HAP-1 (cell line): ENCODE measurements at regions not wholly inside any gene's neighbourhood (a gene's known extent, or its start where the extent isn't known, plus 50 kb on each side); places are given as distances from the start of the nearest gene placed in this dataset.

Experiments
- DNase-seq, 2 experiments: peaks; one replicate each; pipeline ENCODE4 v3.0.0-alpha.2; 2016 to 2020; ENCODE audit warnings: low spot score in 2 of 2
- H3K27me3 ChIP-seq: fragments of 250-450 bp; sonication (Bioruptor Pico); 2 replicates; pipeline ENCODE4 v1.5.1; 2020; ENCODE audit warnings: low read depth, mild to moderate bottlenecking, moderate library complexity
- H3K36me3 ChIP-seq: fragments of 250-450 bp; sonication (Bioruptor Pico); replicated peaks from 2 replicates; pipeline ENCODE4 v1.5.1; 2020; ENCODE audit warnings: mild to moderate bottlenecking
- H3K4me1 ChIP-seq: fragments of 250-450 bp; sonication (Bioruptor Pico); 2 replicates; pipeline ENCODE4 v1.5.1; 2020; ENCODE audit warnings: mild to moderate bottlenecking
- H3K4me3 ChIP-seq: fragments of 250-450 bp; sonication (Bioruptor Pico); 2 replicates; pipeline ENCODE4 v1.5.1; 2020; ENCODE audit warnings: mild to moderate bottlenecking, moderate library complexity
- H3K9me3 ChIP-seq: fragments of 250-450 bp; sonication (Bioruptor Pico); 2 replicates; pipeline ENCODE4 v1.5.1; 2020; ENCODE audit warnings: mild to moderate bottlenecking, moderate library complexity
- in situ Hi-C: fragments of 300-500 bp; cut with MboI; formaldehyde crosslinking; loops from 3 replicates; pipeline ENCODE4 v1.14.3; 2020; ENCODE audit warnings: low sequenced_read_pairs, inconsistent platforms, mixed read lengths

DNA sequence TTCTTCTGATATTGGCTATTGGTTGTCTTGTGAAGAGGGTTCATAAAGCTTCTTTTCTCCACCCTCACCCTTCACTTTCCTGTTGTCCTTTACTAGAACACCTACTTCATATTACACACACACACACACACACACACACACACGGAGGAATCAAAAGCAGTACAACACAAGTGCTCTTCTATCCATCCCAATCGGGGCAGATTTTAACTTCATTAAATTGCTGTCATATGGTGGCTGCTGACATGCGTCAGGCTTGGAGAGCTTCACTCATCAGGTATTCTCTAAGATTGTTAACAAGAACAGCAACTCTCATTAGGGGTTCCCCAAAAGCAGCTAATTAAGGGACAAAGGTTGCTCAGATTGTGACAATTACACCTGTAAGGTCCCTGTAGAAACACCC, 239.1 kb upstream of the MEIS2 start:
- DNase-seq = no peak
- in situ Hi-C loops = no loop called here
- Histone ChIP-seq H3K36me3 (no peaks in the 10 kb centered on the region), H3K27me3 (no peaks in the 10 kb centered on the region), H3K4me1 (peaks cover 8% of the 10 kb centered on the region), H3K4me3 (no peak overlapping the region), H3K9me3 (no peaks in the 10 kb centered on the region)

DNA sequence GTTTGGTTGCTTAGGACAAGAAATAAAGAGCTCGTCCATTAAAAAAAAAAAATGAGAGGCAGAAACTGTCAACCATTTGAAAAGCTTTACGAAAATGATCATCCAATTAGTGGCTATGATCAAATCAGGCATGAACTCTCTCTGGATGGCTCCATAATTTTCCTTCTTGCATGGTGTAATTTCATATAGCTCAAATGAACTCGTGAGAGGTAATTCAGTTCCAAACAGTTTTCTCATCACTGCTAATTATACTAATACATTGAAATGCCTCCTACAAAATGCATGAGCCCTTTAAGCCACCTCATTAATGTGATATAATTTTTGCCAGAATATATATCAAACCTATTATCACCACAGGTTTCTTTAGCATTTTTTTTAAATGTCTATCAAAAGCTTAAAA, 239.5 kb upstream of the MEIS2 start:
- Histone ChIP-seq H3K9me3 (no peaks in the 10 kb centered on the region), H3K36me3 (no peaks in the 10 kb centered on the region), H3K4me1 (peaks cover 8% of the 10 kb centered on the region), H3K27me3 (no peaks in the 10 kb centered on the region), H3K4me3 (no peak overlapping the region)
- in situ Hi-C loops = no loop called here
- no peak for DNase-seq

DNA sequence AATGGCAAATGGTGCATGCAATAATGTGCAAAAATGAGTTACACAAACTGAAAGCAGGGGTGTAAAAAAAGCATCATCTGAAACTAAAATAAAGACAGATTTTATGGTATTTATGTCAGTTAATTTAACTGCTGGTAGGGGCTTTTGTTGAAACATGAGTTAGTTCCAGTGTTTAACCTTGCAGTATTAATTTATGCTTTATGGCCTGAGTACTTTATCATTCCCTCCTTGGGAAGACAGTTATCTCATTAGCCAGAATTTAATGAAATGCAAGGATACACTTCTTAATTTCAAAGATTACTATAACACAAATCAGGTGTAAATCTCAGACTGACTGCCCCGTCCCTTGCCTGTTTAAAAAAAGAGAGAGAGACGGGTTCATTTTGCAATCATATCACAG, 240.1 kb upstream of the MEIS2 start:
- Histone ChIP-seq H3K4me3 (no peak overlapping the region), H3K36me3 (no peaks in the 10 kb centered on the region), H3K9me3 (no peaks in the 10 kb centered on the region), H3K27me3 (no peaks in the 10 kb centered on the region), H3K4me1 (peaks cover 8% of the 10 kb centered on the region)
- in situ Hi-C loops = no loop called here
- DNase-seq = no peak

DNA sequence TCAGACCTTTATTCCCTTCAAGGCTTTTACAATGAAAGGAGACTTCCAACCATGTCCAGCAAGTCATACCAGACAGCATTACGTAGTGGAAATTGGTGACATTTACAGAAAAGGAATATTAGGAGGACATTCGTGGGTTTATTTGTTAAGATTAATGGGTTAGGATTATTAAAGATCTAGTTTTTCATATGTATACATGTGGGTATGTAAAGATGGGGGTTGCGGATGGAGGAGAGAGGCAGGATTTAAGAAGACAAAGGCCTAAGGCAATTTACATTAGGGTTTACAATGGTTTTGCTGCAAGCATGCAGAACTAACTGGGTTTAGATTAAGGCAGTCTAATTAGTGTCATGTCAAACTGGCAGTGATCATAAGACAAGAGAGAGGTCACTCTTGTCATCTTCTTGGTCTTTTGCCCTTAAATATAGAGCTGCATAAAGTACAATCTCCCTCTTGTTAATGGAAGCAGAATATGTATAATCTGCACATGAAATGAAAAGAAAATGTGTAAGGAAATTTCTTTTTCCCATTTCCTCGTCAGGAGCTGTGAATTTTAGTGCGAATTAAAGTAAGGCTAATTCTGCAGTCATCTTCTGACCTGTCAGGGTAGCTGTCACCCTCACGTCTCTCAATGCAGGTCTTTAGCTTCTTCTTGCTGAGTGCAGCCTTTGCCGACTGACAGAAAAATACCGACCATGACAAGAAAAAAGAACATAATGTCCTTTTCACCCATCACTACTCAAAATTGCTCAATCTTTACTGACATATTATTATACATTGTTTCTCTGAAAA, 258.9 kb upstream of the MEIS2 start:
- H3K36me3 ChIP-seq = no peaks in the 10 kb centered on the region
- in situ Hi-C loops = no loop called here
- H3K27me3 ChIP-seq = no peaks in the 10 kb centered on the region
- H3K4me1 ChIP-seq = peaks cover 52% of the 10 kb centered on the region
- DNase-seq = peak; percentile 47 to 86
- no peak overlapping the region for H3K4me3 ChIP-seq
- H3K9me3 ChIP-seq = no peaks in the 10 kb centered on the region

DNA sequence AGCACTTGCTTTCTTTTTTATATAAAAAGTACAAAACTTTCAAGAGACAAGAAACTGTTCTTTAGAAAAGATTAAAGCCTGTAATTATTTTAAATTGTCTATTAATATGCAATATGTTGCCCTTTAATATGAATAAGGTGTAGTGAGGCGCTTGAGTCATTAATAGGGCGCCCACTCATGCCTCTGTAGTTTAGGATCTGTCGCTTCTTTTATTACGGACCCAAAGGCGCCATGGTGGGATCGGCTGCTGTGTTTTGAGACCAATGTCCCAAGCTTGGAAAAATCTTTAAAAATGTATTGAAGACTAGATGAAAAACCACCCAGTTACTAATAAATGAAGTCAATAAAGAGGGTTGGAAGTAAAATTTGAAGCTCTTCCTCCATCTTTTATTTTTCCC, 259.5 kb upstream of the MEIS2 start:
- peaks cover 52% of the 10 kb centered on the region for H3K4me1 ChIP-seq
- in situ Hi-C loops = no loop called here

DNA sequence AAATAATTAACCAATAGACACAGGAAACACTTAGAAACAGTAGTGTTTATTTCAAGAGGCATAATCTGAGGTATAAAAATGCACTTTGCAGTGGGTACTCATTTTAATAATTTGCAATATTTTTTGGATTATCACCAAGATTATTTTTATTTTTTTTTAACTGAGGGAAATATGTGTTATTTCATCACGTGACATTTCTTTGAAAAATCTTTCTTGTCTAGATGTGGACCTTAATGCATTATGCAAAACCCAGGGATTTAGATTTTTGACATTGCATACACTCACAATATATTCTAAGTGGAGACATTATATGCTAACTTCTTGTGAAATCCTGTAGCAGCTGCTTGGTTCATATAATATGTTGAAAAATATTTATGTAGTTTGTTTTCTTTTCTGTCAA, 260.4 kb upstream of the MEIS2 start:
- Histone ChIP-seq H3K9me3 (no peaks in the 10 kb centered on the region), H3K36me3 (no peaks in the 10 kb centered on the region), H3K4me3 (no peak overlapping the region), H3K4me1 (peaks cover 52% of the 10 kb centered on the region), H3K27me3 (no peaks in the 10 kb centered on the region)
- in situ Hi-C loops = no loop called here
- no peak for DNase-seq

More for the DNA sequence above, 259.5 kb upstream of the MEIS2 start:
- Histone ChIP-seq H3K27me3 (no peaks in the 10 kb centered on the region), H3K9me3 (no peaks in the 10 kb centered on the region), H3K36me3 (no peaks in the 10 kb centered on the region), H3K4me3 (no peak overlapping the region)
- peak in 1 of 2 experiments; percentile 18 for DNase-seq

DNA sequence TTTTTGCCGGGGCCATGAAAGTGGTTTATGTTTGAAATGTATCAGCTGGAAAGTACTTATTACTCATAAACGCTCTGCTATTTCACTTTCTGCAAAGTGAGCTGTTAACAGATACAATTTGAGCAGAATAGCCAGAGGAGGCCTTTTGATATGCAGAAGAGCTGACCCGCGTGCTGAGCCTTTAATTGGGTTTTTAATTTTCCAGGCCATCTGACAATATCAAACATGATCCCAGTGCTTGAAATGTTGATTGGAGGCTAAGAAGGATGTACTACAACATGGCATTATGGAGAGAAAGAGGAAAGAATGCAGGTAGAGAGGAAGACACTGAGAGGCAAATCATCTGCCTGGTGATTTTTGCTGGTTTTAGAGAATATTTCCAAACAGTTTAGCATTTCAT, 261.3 kb upstream of the MEIS2 start:
- DNase-seq = peak; percentile 64 to 92
- H3K9me3 ChIP-seq = no peaks in the 10 kb centered on the region
- H3K4me3 ChIP-seq = no peak overlapping the region
- no peaks in the 10 kb centered on the region for H3K36me3 ChIP-seq
- H3K27me3 ChIP-seq = no peaks in the 10 kb centered on the region
- in situ Hi-C loops = no loop called here
- H3K4me1 ChIP-seq = peaks cover 52% of the 10 kb centered on the region

DNA sequence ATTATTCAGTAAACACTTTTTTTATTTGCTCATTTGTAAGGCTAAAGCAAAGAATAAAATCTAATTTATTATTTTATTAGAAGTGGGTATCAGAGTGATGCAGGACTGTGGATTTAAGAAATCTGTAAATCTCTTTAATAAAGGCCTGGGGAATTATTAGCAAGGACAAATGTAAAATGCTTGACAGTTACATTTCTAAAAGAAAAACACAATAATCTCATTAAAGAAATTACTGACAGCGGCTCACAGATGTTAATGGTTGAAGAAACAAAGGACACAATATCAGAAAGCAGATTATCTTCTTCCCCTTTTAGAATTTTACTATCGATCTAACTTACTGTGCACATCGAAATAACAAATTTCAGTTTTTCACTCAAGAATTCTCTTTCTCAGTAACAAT, 262.1 kb upstream of the MEIS2 start:
- no peaks in the 10 kb centered on the region for H3K36me3 ChIP-seq
- DNase-seq = peak in 1 of 2 experiments; percentile 12
- in situ Hi-C loops = no loop called here

DNA sequence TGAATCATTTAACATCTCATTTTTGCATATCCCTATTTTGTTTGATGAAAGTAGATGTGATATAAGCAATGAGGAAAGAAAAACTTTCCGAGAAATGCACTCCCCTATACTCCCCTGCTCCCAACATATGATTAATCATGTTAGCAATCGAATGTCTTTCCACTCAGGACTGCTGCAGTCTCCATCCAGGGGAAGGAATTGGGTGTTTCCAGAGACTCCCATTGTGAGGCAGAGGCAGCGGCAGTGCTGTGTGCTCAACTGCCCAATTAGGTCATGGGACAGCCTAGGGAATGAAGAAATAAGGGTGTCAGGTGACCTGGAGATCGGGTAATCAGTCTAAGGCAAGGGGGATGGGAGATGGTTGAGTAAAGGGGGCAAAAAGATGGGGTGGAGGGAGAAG, 268.6 kb upstream of the MEIS2 start:
- Histone ChIP-seq H3K9me3 (no peaks in the 10 kb centered on the region), H3K4me3 (no peak overlapping the region), H3K36me3 (no peaks in the 10 kb centered on the region), H3K27me3 (no peaks in the 10 kb centered on the region), H3K4me1 (peaks cover 3% of the 10 kb centered on the region)
- no peak for DNase-seq
- in situ Hi-C loops = no loop called here

More for the DNA sequence above, 262.1 kb upstream of the MEIS2 start:
- Histone ChIP-seq H3K4me1 (peaks cover 50% of the 10 kb centered on the region), H3K4me3 (no peak overlapping the region), H3K27me3 (no peaks in the 10 kb centered on the region), H3K9me3 (no peaks in the 10 kb centered on the region)

DNA sequence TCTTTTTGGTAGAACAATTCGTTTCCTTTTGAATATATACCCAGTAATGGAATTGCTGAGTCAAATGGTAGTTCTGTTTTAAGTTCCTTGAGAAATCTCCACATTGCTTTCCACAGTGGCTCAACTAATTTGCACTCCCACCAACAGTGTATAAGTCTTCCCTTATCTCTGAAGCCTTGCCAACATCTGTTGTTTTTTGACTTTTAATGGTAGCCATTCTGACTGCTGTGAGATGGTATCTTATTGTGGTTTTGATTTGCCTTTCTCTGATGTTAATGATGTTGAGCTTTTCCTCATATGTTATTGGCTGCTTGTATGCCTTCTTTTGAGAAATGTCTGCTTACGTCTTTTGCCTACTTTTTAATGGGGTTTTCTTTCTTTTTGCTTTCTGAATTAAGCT, 270.6 kb upstream of the MEIS2 start:
- in situ Hi-C loops = no loop called here
- Histone ChIP-seq H3K27me3 (no peaks in the 10 kb centered on the region), H3K9me3 (no peaks in the 10 kb centered on the region), H3K36me3 (no peaks in the 10 kb centered on the region), H3K4me3 (no peak overlapping the region), H3K4me1 (peaks cover 3% of the 10 kb centered on the region)
- DNase-seq = no peak

DNA sequence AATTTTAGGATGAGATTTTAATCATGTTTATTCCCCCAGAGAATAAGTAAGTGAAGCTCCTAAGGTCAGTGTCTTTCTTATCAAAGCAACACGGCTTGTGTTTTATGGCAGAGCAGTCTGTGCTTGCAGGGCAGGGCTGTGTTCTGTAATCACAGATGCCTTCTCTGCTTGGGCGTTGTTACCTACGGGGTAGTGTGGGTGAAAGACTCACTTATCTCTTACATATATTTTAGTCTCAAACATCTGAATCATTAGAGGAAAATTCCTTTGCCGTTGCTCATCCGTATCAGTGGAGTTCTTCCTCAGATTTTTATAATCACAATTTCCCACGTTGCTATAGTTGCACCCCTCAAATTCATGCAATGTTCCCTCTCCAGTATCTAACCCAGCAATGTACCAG, 271.7 kb upstream of the MEIS2 start:
- Histone ChIP-seq H3K27me3 (no peaks in the 10 kb centered on the region), H3K4me3 (no peak overlapping the region), H3K36me3 (no peaks in the 10 kb centered on the region), H3K9me3 (no peaks in the 10 kb centered on the region), H3K4me1 (peaks cover 3% of the 10 kb centered on the region)
- no peak for DNase-seq
- in situ Hi-C loops = no loop called here

DNA sequence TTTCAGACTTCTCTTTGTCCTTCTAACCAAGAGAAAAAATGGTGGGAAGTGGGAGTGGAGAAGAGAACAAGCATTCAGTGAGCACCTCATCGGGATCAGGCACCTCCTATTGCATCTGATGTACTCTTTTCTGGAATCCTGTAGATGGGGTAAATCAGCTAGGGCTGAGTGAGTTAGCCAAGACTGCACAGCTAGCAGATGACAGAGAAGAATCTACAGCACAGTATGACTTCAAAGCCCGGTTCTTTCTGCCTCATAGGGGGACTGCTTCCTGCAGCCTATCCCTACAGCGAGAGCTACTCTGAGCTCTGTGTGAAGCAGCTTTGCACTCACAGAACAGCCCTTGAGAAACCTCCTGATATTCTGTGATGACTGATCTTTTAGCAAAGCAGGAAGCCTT, 275.2 kb upstream of the MEIS2 start:
- Histone ChIP-seq H3K4me3 (no peak overlapping the region), H3K4me1 (peaks cover 14% of the 10 kb centered on the region), H3K27me3 (no peaks in the 10 kb centered on the region), H3K9me3 (no peaks in the 10 kb centered on the region; the same call in none of the 2 replicates), H3K36me3 (no peaks in the 10 kb centered on the region)
- no peak for DNase-seq
- in situ Hi-C loops = no loop called here

DNA sequence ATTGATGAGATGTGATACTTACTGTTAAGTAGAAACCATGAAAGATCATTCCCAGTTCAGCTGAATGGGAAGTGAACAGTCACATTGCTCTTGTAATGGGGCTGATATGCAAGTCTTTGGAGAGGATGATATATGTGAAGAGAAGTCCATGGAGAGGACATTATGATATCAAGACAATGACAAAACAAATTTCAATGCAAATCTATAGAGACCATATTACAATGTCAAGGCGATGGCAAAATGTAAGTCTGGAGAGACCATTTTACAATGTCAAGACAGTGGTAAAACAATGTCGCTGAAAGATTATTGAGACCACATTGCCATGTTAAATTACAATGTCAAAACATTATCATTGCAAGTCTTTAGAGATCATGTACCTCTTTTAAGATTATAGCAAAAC, 277.1 kb upstream of the MEIS2 start:
- in situ Hi-C loops = no loop called here
- no peak overlapping the region for H3K4me3 ChIP-seq
- H3K27me3 ChIP-seq = no peaks in the 10 kb centered on the region

DNA sequence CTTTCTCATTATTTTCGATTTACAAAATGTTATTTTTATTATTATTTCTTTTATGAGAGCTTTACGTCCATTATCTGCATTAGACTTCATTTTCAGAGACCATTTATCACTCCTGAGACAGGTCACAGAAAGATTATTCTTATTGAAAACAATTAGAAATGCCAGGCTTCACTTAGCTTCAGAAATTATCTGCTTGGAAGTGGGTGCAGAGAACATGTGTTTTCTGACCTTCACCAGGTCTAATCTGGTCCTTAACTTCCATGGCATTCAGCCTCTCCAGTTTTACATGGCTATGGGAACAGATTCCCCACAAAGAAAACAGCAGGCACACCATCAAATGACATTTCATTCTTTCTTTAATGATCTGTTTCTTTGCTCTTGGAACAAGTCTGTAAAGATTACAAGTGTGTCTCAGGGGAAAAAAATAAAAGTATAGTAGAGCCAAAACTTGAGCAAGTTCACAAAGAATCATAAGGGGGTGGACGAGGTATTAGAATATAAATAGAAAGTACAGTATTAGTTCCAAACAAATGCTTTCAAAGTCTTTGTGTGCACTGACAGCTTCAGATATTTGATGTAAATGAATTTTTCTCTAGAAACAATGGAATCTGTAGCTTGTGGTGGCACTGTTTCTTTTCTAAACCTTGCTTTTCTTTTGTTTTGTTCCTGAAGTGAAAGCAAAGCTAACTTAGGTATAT, 294.2 kb upstream of the MEIS2 start:
- Histone ChIP-seq H3K4me1 (peaks cover 25% of the 10 kb centered on the region), H3K4me3 (no peak overlapping the region), H3K9me3 (no peaks in the 10 kb centered on the region), H3K27me3 (no peaks in the 10 kb centered on the region), H3K36me3 (no peaks in the 10 kb centered on the region)
- peak; percentile 62 to 99 for DNase-seq
- in situ Hi-C loops = no loop called here

More for the DNA sequence above, 277.1 kb upstream of the MEIS2 start:
- no peak for DNase-seq
- no peaks in the 10 kb centered on the region; the same call in none of the 2 replicates for H3K9me3 ChIP-seq
- H3K4me1 ChIP-seq = peaks cover 11% of the 10 kb centered on the region
- no peaks in the 10 kb centered on the region for H3K36me3 ChIP-seq
